ENCODE measurements at regions not wholly inside any gene's neighbourhood (a gene's known extent, or its start where the extent isn't known, plus 50 kb on each side); places are given as distances from the start of the nearest gene placed in this dataset.
A peak's percentile ranks its signal among the peaks of the same experiment; 100 is the strongest.
"Not testable (repeated sequence)": the region's sequence is repeated elsewhere in the genome, so short reads cannot be mapped to it uniquely, and the experiment has no call there.

DNA sequence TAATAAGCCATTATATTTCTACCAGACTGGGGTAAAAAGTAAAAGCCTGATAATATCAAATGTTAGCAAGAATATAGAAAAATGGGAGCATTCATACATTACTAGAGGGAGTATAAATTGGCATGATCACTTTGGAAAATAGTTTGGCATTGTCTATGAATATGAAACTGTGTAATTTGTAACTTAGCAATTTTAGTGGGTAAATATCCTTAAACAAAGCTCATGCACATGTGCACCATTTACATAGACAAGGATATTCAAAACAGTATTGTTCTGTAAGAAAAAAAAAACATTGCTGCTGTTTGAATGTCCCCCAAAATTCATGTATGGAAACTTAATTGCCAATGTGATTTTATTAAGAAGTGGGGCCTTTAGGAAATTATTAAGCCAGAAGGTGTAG lies 166.4 kb upstream of the SLC27A6 start:
- DNase-seq (ENCODE audit: low read depth, low spot score) = no peak

- no peak for DNase-seq (ENCODE audit: low read depth, low spot score)
Observed at GRCh38 chr5:128799945-128800344, 165.3 kb upstream of the SLC27A6 start.

DNA sequence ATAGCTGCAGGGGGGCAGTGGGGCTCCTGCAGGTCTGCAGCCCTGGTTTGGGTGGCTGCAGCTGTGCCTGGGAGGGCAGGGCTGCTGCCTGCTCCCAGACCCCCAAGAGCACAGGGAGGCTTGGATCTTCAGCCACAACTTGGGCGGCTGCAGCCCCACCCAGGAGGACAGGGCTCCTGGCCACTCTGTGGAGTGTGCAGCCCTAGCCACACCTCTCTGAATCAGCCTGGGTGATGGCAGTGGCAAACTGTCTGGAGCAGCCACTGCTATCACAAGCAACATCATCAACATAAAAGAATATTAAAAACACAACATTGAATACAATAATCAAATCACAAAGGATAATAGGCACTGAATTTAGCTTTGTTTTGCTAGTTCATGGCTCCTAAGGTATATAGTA lies 164.9 kb upstream of the SLC27A6 start:
- no peak for DNase-seq (ENCODE audit: low read depth, low spot score)

GRCh38 chr5:128813317-128814070 lies 151.8 kb upstream of the SLC27A6 start:
- no peak for DNase-seq (ENCODE audit: low read depth, low spot score)

- peak; percentile 45 for DNase-seq (ENCODE audit: low read depth, low spot score)
Observed at GRCh38 chr5:128815201-128815600, 150.1 kb upstream of the SLC27A6 start.

GRCh38 chr5:128825826-128826225 lies 139.5 kb upstream of the SLC27A6 start:
- no peak for DNase-seq (ENCODE audit: low read depth, low spot score)

DNA sequence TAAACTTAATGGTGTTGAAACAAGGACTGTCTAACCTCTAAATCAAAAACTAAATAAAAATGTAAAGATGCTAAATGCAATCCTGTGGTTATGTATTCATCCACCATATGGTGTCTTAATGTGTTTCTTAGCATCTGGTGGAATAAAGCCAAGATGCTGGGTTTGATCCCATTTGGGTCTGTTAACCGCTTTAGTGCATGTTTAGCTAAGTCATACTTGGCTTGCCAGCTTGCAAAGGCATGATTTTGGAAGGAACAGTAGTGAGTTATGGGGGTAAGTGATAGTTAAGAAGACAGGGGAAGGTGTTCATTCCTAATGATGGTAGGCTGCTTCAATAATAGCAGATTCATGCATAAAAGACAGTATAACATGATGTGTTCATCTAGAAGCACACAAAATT lies 139.0 kb upstream of the SLC27A6 start:
- no peak for DNase-seq (ENCODE audit: low read depth, low spot score)

DNA sequence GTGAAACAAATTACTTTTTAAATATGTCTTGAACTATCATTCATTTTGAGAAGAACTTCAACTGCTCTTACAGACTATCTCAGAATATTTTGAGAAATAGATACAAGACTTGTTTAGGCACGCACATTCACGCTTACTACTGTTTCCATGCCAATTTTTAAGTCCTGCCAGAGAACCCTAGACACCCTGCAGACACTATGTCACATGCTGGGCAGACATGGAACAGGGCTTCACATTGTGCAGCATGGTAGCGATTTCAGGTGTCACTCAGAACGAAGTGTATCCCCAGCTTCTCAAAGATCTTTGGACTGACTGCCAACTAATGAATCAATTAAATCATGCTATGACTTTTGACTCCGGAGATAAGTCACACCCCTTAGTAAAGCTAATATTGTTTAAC lies 128.7 kb upstream of the SLC27A6 start:
- DNase-seq (ENCODE audit: low read depth, low spot score) = no peak

GRCh38 chr5:128838623-128839022 lies 126.7 kb upstream of the SLC27A6 start:
- DNase-seq (ENCODE audit: low read depth, low spot score) = no peak

DNA sequence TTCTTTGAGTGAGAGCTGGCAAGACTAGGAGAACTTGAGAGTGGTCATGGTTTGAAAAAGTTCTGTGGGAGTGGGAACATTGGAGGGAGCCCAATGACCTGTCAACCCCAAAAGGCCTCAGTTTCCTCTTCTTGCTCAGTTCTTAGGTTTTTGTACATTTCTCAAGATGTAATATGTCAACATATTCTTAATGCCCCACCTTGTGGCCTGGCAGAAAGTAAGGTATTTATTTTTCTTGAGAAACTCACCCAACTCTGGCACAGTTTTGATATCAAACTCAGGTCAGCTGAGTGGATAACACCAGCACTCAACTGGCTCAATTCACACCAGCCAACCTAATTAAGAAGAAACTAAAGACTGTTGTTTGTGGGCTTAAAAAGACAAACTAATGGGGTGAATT lies 123.0 kb upstream of the SLC27A6 start:
- DNase-seq (ENCODE audit: low read depth, low spot score) = no peak

GRCh38 chr5:128844354-128844923 lies 120.8 kb upstream of the SLC27A6 start:
- DNase-seq (ENCODE audit: low read depth, low spot score) = no peak

DNA sequence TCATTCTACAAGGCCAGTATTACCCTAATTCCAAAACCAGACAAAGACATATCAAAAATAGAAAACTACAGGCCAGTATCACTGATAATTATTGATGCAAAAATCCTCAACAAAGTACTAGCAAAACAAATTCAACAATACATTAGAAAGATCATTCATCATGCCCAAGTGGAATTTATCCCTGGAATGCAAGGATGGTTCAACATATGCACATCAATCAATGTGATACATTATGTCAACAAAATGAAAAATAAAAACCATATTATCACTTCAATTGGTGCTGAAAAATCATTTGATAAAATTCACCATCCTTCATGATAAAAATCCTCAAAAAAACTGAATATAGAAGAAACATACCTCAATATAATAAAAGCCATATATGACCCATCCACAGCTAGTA lies 115.2 kb upstream of the SLC27A6 start:
- no peak for DNase-seq (ENCODE audit: low read depth, low spot score)

GRCh38 chr5:128854931-128855330 lies 110.4 kb upstream of the SLC27A6 start:
- no peak for DNase-seq (ENCODE audit: low read depth, low spot score)

DNA sequence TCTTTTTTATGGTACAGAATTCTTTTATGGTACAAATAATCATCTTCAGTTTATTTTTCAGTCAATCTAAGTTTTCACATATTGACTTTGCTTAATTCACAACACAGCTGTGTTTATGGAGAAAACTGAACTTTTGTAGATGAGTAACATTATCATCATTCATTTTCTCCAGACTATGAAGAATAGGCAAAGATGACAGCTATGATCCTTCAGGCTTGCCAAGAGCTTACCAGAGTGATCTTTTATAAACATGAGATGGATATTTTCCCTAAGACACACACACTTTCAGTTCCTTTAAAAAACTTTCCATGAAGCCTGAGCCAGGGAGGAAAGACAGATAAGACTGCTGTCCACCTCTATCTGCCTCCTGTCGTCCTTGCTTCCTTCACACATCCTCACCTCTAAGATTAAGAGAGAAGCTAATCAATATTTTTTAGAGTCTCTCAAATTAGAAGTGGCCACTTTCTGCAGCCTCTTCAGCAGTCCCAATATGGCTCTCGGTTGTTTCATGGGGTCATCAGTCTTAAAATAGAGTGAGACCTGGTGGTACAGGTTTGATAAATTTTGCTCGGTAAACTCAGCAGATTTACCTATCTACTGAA lies 108.1 kb upstream of the SLC27A6 start:
- no peak for DNase-seq (ENCODE audit: low read depth, low spot score)

DNA sequence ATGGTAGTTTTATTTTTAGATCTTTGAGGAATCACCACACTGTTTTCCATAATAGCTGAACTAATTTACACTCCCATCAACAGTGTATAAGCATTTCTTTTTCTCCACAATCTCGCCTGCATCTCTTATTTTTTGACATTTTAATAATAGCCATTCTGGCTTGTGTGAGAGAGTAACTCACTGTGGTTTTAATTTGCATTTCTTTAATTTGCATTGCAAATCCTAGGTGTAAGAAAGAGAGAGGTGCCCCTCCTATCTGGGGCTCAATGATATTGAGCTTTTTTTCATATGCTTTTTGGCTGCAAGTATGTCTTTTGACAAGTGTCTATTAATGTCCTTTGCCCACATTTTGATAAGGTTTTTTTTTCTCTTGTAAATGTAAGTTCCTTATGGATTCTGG lies 106.3 kb upstream of the SLC27A6 start:
- DNase-seq (ENCODE audit: low read depth, low spot score) = no peak

GRCh38 chr5:128861155-128861554 lies 104.1 kb upstream of the SLC27A6 start:
- DNase-seq (ENCODE audit: low read depth, low spot score) = not testable (repeated sequence)

DNA sequence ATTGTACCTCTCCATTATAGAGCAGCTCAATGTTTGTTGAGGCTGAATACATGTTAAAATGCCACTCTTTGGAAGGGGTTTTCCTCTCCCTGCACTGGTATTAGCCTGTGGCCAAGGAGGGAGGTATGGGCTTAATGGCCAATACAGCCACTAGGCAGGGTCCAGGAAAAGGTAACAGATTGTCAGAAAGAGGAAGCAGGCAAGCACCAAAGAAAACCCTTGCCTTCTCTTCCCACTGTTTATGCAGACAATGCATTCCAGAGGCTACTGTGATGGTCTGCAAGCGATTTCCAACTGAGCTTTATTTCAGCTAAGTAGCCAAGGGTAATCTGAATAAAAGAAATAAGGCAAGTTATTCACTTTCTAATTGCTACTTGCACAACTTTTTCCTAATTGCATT lies 95.3 kb upstream of the SLC27A6 start:
- peak; percentile 20 for DNase-seq (ENCODE audit: low read depth, low spot score)

DNA sequence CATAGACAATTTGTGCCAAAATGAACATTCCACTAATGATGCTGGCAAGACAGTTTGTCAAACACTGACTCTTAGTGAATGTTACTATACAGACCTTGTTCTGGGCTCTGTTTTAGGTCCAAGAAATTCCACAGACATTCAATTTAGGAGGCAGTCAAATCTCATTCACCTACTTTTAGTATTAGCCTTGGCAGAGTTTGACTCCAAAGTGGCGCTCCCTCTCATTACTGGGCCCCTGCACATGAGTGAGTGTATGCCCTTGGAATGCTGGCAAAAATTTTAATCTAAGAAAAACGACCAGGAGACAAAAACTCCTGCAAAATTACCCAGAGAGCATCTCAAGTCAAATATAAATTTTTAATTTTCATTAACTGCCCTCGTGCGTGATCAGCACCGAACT lies 94.9 kb upstream of the SLC27A6 start:
- no peak for DNase-seq (ENCODE audit: low read depth, low spot score)

DNA sequence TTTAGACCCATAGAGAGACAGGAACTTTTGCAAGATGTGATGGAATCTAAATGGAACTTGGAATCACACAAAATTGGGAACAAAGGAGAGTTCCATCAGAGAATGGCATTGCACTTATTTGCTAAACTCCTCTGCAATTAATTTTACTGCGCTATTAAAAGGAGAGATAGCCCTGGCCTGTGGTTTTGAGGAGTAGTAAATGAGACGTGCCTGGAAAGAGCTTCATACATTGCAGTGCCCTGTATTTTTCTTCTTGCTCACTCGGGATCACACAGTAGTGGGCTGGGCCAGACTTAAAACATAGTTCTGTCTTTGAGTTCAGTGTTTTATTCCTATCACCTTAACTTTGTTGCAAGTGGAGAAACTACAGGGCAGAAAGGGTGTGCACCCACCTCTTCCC lies 94.4 kb upstream of the SLC27A6 start:
- DNase-seq (ENCODE audit: low read depth, low spot score) = no peak

DNA sequence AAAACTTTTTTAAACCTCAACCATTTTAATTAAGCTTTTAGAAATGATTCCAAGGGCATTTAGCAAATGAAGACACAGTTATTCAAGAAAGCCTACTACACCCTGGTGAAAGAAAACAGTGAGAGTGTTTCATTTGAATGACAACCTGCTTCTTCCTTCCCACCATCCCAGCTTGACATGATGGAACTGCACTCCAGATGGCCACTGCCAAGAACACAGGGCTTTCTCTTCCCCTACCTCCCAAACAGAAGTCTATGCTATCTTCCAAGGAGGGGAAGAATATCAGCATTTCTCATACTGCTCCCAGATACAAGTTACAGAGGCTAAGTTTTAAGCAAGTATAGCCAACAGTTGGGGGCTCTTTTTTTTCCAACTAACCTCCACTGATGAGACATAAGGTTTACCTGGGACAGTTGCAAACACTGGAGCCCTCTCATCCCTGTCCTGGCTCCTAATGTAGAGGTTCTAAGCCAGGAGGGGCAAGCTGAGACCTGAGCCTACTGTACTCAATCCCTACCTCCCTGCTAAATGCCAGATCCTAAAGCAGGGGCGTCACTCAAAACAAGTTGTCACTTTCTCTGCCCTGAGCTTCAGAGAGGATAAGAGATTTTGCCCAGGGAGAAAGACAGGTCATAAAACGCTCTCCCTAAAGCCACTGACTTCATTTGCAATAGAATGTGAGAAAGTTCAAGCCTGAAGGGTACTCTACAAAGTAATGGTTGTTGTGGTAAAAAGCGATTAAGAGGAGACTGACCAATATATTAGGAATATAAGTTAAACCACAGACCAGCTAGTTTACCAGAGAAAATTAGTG lies 88.5 kb upstream of the SLC27A6 start:
- no peak for DNase-seq (ENCODE audit: low read depth, low spot score)

DNA sequence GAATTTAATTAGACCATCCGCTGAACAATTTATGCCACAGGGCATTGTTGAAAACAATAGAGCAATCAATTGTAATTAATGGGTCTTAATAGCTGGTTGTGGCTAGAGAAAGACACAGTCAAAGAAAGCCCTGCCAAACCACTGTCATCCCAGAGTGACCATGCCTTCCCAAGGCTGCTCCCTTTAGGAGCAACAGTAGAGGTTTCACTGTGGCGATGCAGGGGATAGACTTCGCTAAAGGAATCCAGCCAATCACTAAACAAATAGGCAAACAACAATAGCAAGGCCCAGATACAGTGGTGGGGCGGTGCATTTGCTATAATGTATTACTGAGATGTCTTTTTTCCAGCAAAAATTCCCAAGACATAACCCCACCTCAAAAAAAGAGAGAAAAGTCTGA lies 87.8 kb upstream of the SLC27A6 start:
- DNase-seq (ENCODE audit: low read depth, low spot score) = no peak

- no peak for DNase-seq (ENCODE audit: low read depth, low spot score)
Observed at GRCh38 chr5:128881502-128882018, 83.7 kb upstream of the SLC27A6 start.
